ENCODE measurements at regions not wholly inside any gene's neighbourhood (a gene's known extent, or its start where the extent isn't known, plus 50 kb on each side); places are given as distances from the start of the nearest gene placed in this dataset.

- H3K27me3 ChIP-seq (ENCODE audit: control insufficient read depth in 4 of 4, insufficient read depth in 4 of 4, low read length in 3 of 4) = no peaks in the 10 kb centered on the region
- H3K36me3 ChIP-seq (ENCODE audit: control insufficient read depth in 4 of 4, insufficient read depth in 3 of 4, low read depth in 1 of 4, low read length in 3 of 4) = no peaks in the 10 kb centered on the region
- no peak for TF ChIP-seq REST (IDR thresholded peaks at IDR 0.05)
- no peak for TF ChIP-seq YY1 (IDR thresholded peaks at IDR 0.05)
- TF ChIP-seq RXRA (IDR thresholded peaks at IDR 0.05) = no peak
- TF ChIP-seq JUND (IDR thresholded peaks at IDR 0.05) = no peak
- no peak for TF ChIP-seq FOXA1 (IDR thresholded peaks at IDR 0.05)
- TF ChIP-seq HNF4A (conservative IDR thresholded peaks at IDR 0.05) = no peak
- no peak for TF ChIP-seq FOXA2 (IDR thresholded peaks at IDR 0.05)
- no peak for TF ChIP-seq NR2F2 (IDR thresholded peaks at IDR 0.05)
- no peak for TF ChIP-seq TAF1 (conservative IDR thresholded peaks at IDR 0.05)
- no peak for TF ChIP-seq ZBTB33 (IDR thresholded peaks at IDR 0.05)
- no peak for TF ChIP-seq MAX (IDR thresholded peaks at IDR 0.05)
- TF ChIP-seq GABPA (IDR thresholded peaks at IDR 0.05 in 1 of 2, conservative IDR thresholded peaks at IDR 0.05 in 1 of 2) = no peak
- TF ChIP-seq HNF4G (IDR thresholded peaks at IDR 0.05) = no peak
- no peak for TF ChIP-seq ATF3 (IDR thresholded peaks at IDR 0.05)
- no peak for TF ChIP-seq SP1 (IDR thresholded peaks at IDR 0.05)
- TF ChIP-seq EGR1 (IDR thresholded peaks at IDR 0.05; ENCODE audit: low read depth in 2 of 2) = no peak
- no peaks in the 10 kb centered on the region for H3K9me3 ChIP-seq (ENCODE audit: control insufficient read depth in 4 of 4, low read length in 3 of 4)
- no peaks in the 10 kb centered on the region for H3K4me1 ChIP-seq (ENCODE audit: control insufficient read depth in 4 of 4, insufficient read depth in 4 of 4, low read length in 3 of 4)
- H3K27ac ChIP-seq (ENCODE audit: low read depth in 1 of 2, low read length in 2 of 2) = no peak overlapping the region
- H3K9ac ChIP-seq (ENCODE audit: low read depth in 1 of 2, low read length in 2 of 2) = no peak overlapping the region
- 75% methylated on average over 3 of the region's 3 CpGs for WGBS
- no peak overlapping the region for H3K4me3 ChIP-seq (ENCODE audit: low read depth in 1 of 3, low read length in 3 of 3)
- no peak for DNase-seq (ENCODE audit: low spot score)
These were observed 456.8 kb upstream of the NXPH2 start for GRCh38 chr2:139237023-139237422.

- WGBS = 65% methylated on average over 5 of the region's 5 CpGs
- Histone ChIP-seq H3K4me3 (ENCODE audit: low read depth in 1 of 3, low read length in 3 of 3) (no peak overlapping the region), H3K9ac (ENCODE audit: low read depth in 1 of 2, low read length in 2 of 2) (no peak overlapping the region), H3K4me1 (ENCODE audit: control insufficient read depth in 4 of 4, insufficient read depth in 4 of 4, low read length in 3 of 4) (no peaks in the 10 kb centered on the region), H3K27ac (ENCODE audit: low read depth in 1 of 2, low read length in 2 of 2) (no peak overlapping the region), H3K36me3 (ENCODE audit: control insufficient read depth in 4 of 4, insufficient read depth in 3 of 4, low read depth in 1 of 4, low read length in 3 of 4) (no peaks in the 10 kb centered on the region), H3K9me3 (ENCODE audit: control insufficient read depth in 4 of 4, low read length in 3 of 4) (no peaks in the 10 kb centered on the region), H3K27me3 (ENCODE audit: control insufficient read depth in 4 of 4, insufficient read depth in 4 of 4, low read length in 3 of 4) (no peaks in the 10 kb centered on the region)
- no peak for DNase-seq (ENCODE audit: low spot score)
- no peak for TF ChIP-seq EGR1 (IDR thresholded peaks at IDR 0.05; ENCODE audit: low read depth in 2 of 2)
- no peak for TF ChIP-seq TAF1 (conservative IDR thresholded peaks at IDR 0.05)
- no peak for TF ChIP-seq HNF4G (IDR thresholded peaks at IDR 0.05)
- no peak for TF ChIP-seq FOXA2 (IDR thresholded peaks at IDR 0.05)
- TF ChIP-seq SP1 (IDR thresholded peaks at IDR 0.05) = no peak
- no peak for TF ChIP-seq JUND (IDR thresholded peaks at IDR 0.05)
- TF ChIP-seq RAD21 (IDR thresholded peaks at IDR 0.05) = no peak
- TF ChIP-seq RXRA (IDR thresholded peaks at IDR 0.05) = no peak
- no peak for TF ChIP-seq NR2F2 (IDR thresholded peaks at IDR 0.05)
- TF ChIP-seq HNF4A (conservative IDR thresholded peaks at IDR 0.05) = no peak
- TF ChIP-seq MAX (IDR thresholded peaks at IDR 0.05) = no peak
- no peak for TF ChIP-seq CTCF (IDR thresholded peaks at IDR 0.05; ENCODE audit: low read depth, low read length, missing input control)
- TF ChIP-seq FOXA1 (IDR thresholded peaks at IDR 0.05) = no peak
- no peak for TF ChIP-seq ZBTB33 (IDR thresholded peaks at IDR 0.05)
- no peak for TF ChIP-seq REST (IDR thresholded peaks at IDR 0.05)
These were observed 450.7 kb upstream of the NXPH2 start for GRCh38 chr2:139230881-139231280.

Data from liver (tissue), 8 donors.